GM19035 (cell line): ENCODE measurements at regions not wholly inside any gene's neighbourhood (a gene's known extent, or its start where the extent isn't known, plus 50 kb on each side); places are given as distances from the start of the nearest gene placed in this dataset.
"Not testable (repeated sequence)": the region's sequence is repeated elsewhere in the genome, so short reads cannot be mapped to it uniquely, and the experiment has no call there.

ENCODE experiments used
- ATAC-seq: cut with Tn5 transposase; IDR thresholded peaks from one replicate; pipeline ENCODE4 v1.9.1; 2021; ENCODE audit not compliant: unreplicated experiment

GRCh38 chr3:40745381-40746106, 220.8 kb downstream of the ZNF621 start:
- no peak for ATAC-seq

GRCh38 chr3:40751666-40752065, 226.9 kb downstream of the ZNF621 start:
- no peak for ATAC-seq

- ATAC-seq: no peak
Measured at GRCh38 chr3:40752492-40752891, 227.7 kb downstream of the ZNF621 start.

GRCh38 chr3:40753291-40753770, 228.6 kb downstream of the ZNF621 start:
- no peak for ATAC-seq

GRCh38 chr3:40753951-40754350, 229.2 kb downstream of the ZNF621 start:
- no peak for ATAC-seq

GRCh38 chr3:40754994-40755393, 230.2 kb downstream of the ZNF621 start:
- ATAC-seq: no peak

- no peak for ATAC-seq
Measured at GRCh38 chr3:40756500-40756899, 231.7 kb downstream of the ZNF621 start.

GRCh38 chr3:40762771-40763170, 238.0 kb downstream of the ZNF621 start:
- not testable (repeated sequence) for ATAC-seq

- no peak for ATAC-seq
Measured at GRCh38 chr3:40763807-40764206, 239.0 kb downstream of the ZNF621 start.

- no peak for ATAC-seq
Measured at GRCh38 chr3:40764747-40765146, 240.0 kb downstream of the ZNF621 start.

- peak; percentile 78 for ATAC-seq
Measured at GRCh38 chr3:40765884-40766283, 241.1 kb downstream of the ZNF621 start.

- ATAC-seq: peak; percentile 45
Measured at GRCh38 chr3:40766396-40766795, 241.6 kb downstream of the ZNF621 start.

- ATAC-seq: no peak
Measured at GRCh38 chr3:40768046-40768445, 243.3 kb downstream of the ZNF621 start.

- ATAC-seq: no peak
Measured at GRCh38 chr3:40768536-40768935, 243.8 kb downstream of the ZNF621 start.

GRCh38 chr3:40770061-40770460, 245.3 kb downstream of the ZNF621 start:
- ATAC-seq: no peak

- ATAC-seq: no peak
Measured at GRCh38 chr3:40771112-40771511, 246.4 kb downstream of the ZNF621 start.

GRCh38 chr3:40779039-40779438, 254.3 kb downstream of the ZNF621 start:
- no peak for ATAC-seq

GRCh38 chr3:40780291-40780924, 255.6 kb downstream of the ZNF621 start:
- no peak for ATAC-seq

GRCh38 chr3:40780925-40781406, 256.2 kb downstream of the ZNF621 start:
- ATAC-seq: no peak

- ATAC-seq: no peak
Measured at GRCh38 chr3:40782111-40782721, 257.5 kb downstream of the ZNF621 start.

- no peak for ATAC-seq
Measured at GRCh38 chr3:40790746-40791145, 266.0 kb downstream of the ZNF621 start.

GRCh38 chr3:40793730-40794129, 269.0 kb downstream of the ZNF621 start:
- ATAC-seq: no peak
